ENCODE measurements at regions not wholly inside any gene's neighbourhood (a gene's known extent, or its start where the extent isn't known, plus 50 kb on each side); places are given as distances from the start of the nearest gene placed in this dataset.

DNA sequence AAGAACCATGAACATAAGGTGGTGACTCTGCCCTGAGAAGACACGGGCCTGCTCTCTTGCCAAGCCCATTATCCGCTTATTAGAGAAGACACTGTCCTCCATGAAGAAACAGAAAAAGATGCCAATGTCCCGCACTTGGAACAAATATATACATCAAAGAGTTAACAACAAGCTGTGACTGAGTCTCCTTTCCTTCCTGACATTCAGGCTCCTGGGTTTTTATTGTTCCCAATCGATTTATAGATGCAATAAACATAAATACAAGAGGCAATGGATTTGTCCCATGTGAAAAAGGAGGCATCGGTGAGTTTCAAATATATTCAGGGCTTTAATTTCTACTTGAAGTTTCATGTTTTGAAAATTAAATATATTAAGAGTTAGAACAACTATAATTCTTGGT lies 169.2 kb upstream of the CPEB2 start:
- no peak overlapping the region for H3K4me3 ChIP-seq
- Mint-ChIP-seq H3K9me3 (no peaks in the 10 kb centered on the region), H3K4me1 (no peaks in the 10 kb centered on the region), H3K27ac (no peak overlapping the region), H3K36me3 (no peaks in the 10 kb centered on the region), H3K4me3 (no peak overlapping the region), H3K27me3 (ENCODE audit: insufficient read depth, low read depth) (peaks cover 2% of the 10 kb centered on the region)
- H3K27ac ChIP-seq = no peak overlapping the region
- no peak overlapping the region for H3K9ac ChIP-seq
- DNase-seq (ENCODE audit: low spot score) = no peak
- no peak overlapping the region for H2AFZ ChIP-seq (replicated peaks)
- no peaks in the 10 kb centered on the region for H4K20me1 ChIP-seq (ENCODE audit: low read depth)
- TF ChIP-seq, protein P1, sequence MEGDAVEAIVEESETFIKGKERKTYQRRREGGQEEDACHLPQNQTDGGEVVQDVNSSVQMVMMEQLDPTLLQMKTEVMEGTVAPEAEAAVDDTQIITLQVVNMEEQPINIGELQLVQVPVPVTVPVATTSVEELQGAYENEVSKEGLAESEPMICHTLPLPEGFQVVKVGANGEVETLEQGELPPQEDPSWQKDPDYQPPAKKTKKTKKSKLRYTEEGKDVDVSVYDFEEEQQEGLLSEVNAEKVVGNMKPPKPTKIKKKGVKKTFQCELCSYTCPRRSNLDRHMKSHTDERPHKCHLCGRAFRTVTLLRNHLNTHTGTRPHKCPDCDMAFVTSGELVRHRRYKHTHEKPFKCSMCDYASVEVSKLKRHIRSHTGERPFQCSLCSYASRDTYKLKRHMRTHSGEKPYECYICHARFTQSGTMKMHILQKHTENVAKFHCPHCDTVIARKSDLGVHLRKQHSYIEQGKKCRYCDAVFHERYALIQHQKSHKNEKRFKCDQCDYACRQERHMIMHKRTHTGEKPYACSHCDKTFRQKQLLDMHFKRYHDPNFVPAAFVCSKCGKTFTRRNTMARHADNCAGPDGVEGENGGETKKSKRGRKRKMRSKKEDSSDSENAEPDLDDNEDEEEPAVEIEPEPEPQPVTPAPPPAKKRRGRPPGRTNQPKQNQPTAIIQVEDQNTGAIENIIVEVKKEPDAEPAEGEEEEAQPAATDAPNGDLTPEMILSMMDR (IDR thresholded peaks at IDR 0.05) = no peak
- TF ChIP-seq EZH2 (IDR thresholded peaks at IDR 0.05) (no peak), EZH2phosphoT487 (IDR thresholded peaks at IDR 0.05) (no peak)
- H3K79me2 ChIP-seq (ENCODE audit: low read depth) = no peaks in the 10 kb centered on the region
- H3F3A ChIP-seq (ENCODE audit: low read depth) = peaks cover 10% of the 10 kb centered on the region
- H3K4me1 ChIP-seq = no peaks in the 10 kb centered on the region
- H3K9me3 ChIP-seq (ENCODE audit: low read depth) = no peaks in the 10 kb centered on the region
- no peaks in the 10 kb centered on the region for H3K36me3 ChIP-seq
- H3K27me3 ChIP-seq = no peaks in the 10 kb centered on the region
- no peak overlapping the region for H3K4me2 ChIP-seq

DNA sequence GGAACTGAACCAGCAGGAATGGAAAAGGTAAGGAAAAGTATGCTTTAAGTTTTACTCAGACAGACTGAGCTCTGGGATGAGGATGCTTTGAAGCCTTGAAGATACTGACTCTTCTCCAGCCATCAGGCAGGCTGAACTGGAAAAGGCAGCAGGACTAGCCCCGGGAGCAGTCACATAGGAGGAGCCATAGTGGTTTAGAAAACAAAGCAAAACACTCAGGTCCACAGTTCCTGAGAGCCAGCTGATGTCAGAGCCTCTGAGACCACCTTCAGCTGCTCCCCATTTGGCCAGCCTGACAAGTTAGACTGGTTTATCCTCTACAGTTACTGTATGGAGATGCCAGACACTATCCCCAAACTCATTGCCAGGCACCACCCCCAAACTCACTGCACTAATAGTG lies 167.9 kb upstream of the CPEB2 start:
- no peak overlapping the region for H3K9ac ChIP-seq
- TF ChIP-seq EZH2 (IDR thresholded peaks at IDR 0.05) (no peak), EZH2phosphoT487 (IDR thresholded peaks at IDR 0.05) (no peak)
- TF ChIP-seq, protein P1 (IDR thresholded peaks at IDR 0.05) = no peak

DNA sequence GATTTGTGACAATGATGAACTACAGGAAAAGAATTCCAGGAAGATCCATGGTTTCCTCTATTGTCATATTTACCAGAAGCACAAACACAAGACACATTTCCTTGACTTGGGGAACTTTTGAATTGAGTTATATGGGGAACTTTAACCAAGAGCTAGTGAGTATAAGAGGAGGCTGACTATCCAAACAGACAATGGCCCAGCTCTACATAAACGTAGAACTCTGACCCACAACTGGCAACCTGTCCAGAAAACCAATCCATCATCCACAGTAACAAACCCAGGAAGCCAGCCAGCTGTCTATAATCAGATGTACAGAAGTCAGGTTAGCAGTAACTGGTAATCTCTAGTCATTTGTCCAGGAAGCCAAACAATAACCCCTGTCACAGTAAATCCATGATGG lies 167.0 kb upstream of the CPEB2 start:
- H3K4me3 ChIP-seq = no peak overlapping the region
- TF ChIP-seq EZH2phosphoT487 (IDR thresholded peaks at IDR 0.05) = no peak
- TF ChIP-seq EZH2 (IDR thresholded peaks at IDR 0.05) = no peak
- TF ChIP-seq, protein P1 (IDR thresholded peaks at IDR 0.05) = no peak
- H3K4me1 ChIP-seq = no peaks in the 10 kb centered on the region
- peaks cover 10% of the 10 kb centered on the region for H3F3A ChIP-seq (ENCODE audit: low read depth)
- no peaks in the 10 kb centered on the region for H3K4me1 Mint-ChIP-seq
- no peaks in the 10 kb centered on the region for H3K36me3 Mint-ChIP-seq
- DNase-seq (ENCODE audit: low spot score) = no peak
- no peaks in the 10 kb centered on the region for H3K9me3 ChIP-seq (ENCODE audit: low read depth)
- no peaks in the 10 kb centered on the region for H3K79me2 ChIP-seq (ENCODE audit: low read depth)
- no peak overlapping the region for H3K4me3 Mint-ChIP-seq
- H3K4me2 ChIP-seq = no peak overlapping the region
- H3K9me3 Mint-ChIP-seq = peaks cover 6% of the 10 kb centered on the region
- H3K27ac ChIP-seq = no peak overlapping the region
- no peak overlapping the region for H3K27ac Mint-ChIP-seq
- no peak overlapping the region for H2AFZ ChIP-seq (replicated peaks)
- no peaks in the 10 kb centered on the region for H3K36me3 ChIP-seq
- H3K9ac ChIP-seq = no peak overlapping the region
- no peaks in the 10 kb centered on the region for H3K27me3 Mint-ChIP-seq (ENCODE audit: insufficient read depth, low read depth)
- H4K20me1 ChIP-seq (ENCODE audit: low read depth) = no peaks in the 10 kb centered on the region
- H3K27me3 ChIP-seq = no peaks in the 10 kb centered on the region

More for the DNA sequence above, 167.9 kb upstream of the CPEB2 start:
- no peak overlapping the region for H3K4me2 ChIP-seq
- H3K36me3 Mint-ChIP-seq = no peaks in the 10 kb centered on the region
- peaks cover 2% of the 10 kb centered on the region for H3K27me3 Mint-ChIP-seq (ENCODE audit: insufficient read depth, low read depth)
- no peak overlapping the region for H3K4me3 Mint-ChIP-seq
- H2AFZ ChIP-seq (replicated peaks) = no peak overlapping the region
- H3K36me3 ChIP-seq = no peaks in the 10 kb centered on the region
- no peaks in the 10 kb centered on the region for H3K79me2 ChIP-seq (ENCODE audit: low read depth)
- no peaks in the 10 kb centered on the region for H4K20me1 ChIP-seq (ENCODE audit: low read depth)
- H3K4me1 ChIP-seq = no peaks in the 10 kb centered on the region
- H3K27ac Mint-ChIP-seq = no peak overlapping the region
- H3K9me3 Mint-ChIP-seq = peaks cover 6% of the 10 kb centered on the region
- H3K27ac ChIP-seq = no peak overlapping the region
- no peak for DNase-seq (ENCODE audit: low spot score)
- H3K4me1 Mint-ChIP-seq = no peaks in the 10 kb centered on the region
- peaks cover 10% of the 10 kb centered on the region for H3F3A ChIP-seq (ENCODE audit: low read depth)
- H3K27me3 ChIP-seq = no peaks in the 10 kb centered on the region
- no peak overlapping the region for H3K4me3 ChIP-seq
- no peaks in the 10 kb centered on the region for H3K9me3 ChIP-seq (ENCODE audit: low read depth)
